Peyer's patch (tissue), 4 donors: ENCODE measurements at regions not wholly inside any gene's neighbourhood (a gene's known extent, or its start where the extent isn't known, plus 50 kb on each side); places are given as distances from the start of the nearest gene placed in this dataset.

Experiments
- DNase-seq, 3 donors: peaks; one replicate each; pipeline ENCODE4 v3.0.0-alpha.2; 2017 to 2019
- H3K27ac ChIP-seq, 4 donors: fragments of 200-600 bp; sonication (generic); one replicate each; pipeline ENCODE4 v1.5.1; 2016 to 2019
- H3K27me3 ChIP-seq, 2 donors: fragments of 200-600 bp; sonication (generic); one replicate each; pipeline ENCODE4 v1.5.1; 2019
- H3K36me3 ChIP-seq, 3 donors: fragments of 200-600 bp; sonication (generic); one replicate each; pipeline ENCODE4 v1.5.1; 2016 to 2019
- H3K4me1 ChIP-seq, 4 donors: fragments of 200-600 bp; sonication (generic); one replicate each; pipeline ENCODE4 v1.5.1; 2016 to 2019
- H3K4me3 ChIP-seq, 4 donors: fragments of 200-600 bp; sonication (generic); 1 replicate in 3 of 4; 2 replicates in 1 of 4; pipeline ENCODE4 v1.5.1; 2016 to 2019; ENCODE audit warnings: mild to moderate bottlenecking in 1 of 4
- H3K9me3 ChIP-seq, 4 donors: fragments of 200-600 bp; sonication (generic); one replicate each; pipeline ENCODE4 v1.5.1; 2016 to 2019; ENCODE audit warnings: mild to moderate bottlenecking in 1 of 4
- POLR2A ChIP-seq, 2 donors: fragments of 450-650 bp; IDR thresholded peaks; one replicate each; pipeline ENCODE4 v1.5.1; 2017; ENCODE audit warnings: antibody characterized with exemption in 2 of 2, mild to moderate bottlenecking in 2 of 2, moderate library complexity in 2 of 2
- TF ChIP-seq, protein P1 (sequence below), 6 experiments: fragments of 450-650 bp in 4 of 6; fragments of 200-600 bp in 2 of 6; sonication (generic) in 1 of 6; IDR thresholded peaks; one replicate each; pipeline ENCODE4 v1.5.1; 2017 to 2019; ENCODE audit warnings: antibody characterized with exemption in 6 of 6, mild to moderate bottlenecking in 3 of 6, moderate library complexity in 1 of 6

- no peak for TF ChIP-seq POLR2A (IDR thresholded peaks at IDR 0.05)
- TF ChIP-seq, protein P1, sequence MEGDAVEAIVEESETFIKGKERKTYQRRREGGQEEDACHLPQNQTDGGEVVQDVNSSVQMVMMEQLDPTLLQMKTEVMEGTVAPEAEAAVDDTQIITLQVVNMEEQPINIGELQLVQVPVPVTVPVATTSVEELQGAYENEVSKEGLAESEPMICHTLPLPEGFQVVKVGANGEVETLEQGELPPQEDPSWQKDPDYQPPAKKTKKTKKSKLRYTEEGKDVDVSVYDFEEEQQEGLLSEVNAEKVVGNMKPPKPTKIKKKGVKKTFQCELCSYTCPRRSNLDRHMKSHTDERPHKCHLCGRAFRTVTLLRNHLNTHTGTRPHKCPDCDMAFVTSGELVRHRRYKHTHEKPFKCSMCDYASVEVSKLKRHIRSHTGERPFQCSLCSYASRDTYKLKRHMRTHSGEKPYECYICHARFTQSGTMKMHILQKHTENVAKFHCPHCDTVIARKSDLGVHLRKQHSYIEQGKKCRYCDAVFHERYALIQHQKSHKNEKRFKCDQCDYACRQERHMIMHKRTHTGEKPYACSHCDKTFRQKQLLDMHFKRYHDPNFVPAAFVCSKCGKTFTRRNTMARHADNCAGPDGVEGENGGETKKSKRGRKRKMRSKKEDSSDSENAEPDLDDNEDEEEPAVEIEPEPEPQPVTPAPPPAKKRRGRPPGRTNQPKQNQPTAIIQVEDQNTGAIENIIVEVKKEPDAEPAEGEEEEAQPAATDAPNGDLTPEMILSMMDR (IDR thresholded peaks at IDR 0.05), result no peak
- no peaks in the 10 kb centered on the region for H3K36me3 ChIP-seq
- peak overlapping the region in 1 of 4 donors; percentile 6 for H3K27ac ChIP-seq
- H3K4me1 ChIP-seq, result peaks cover 0 to 14% (median 5%) of the 10 kb centered on the region in 4 donors
- no peaks in the 10 kb centered on the region for H3K9me3 ChIP-seq
- no peak overlapping the region for H3K4me3 ChIP-seq
- H3K27me3 ChIP-seq, result no peaks in the 10 kb centered on the region
- DNase-seq, result peak in 1 of 3 donors; percentile 8
Measured at GRCh38 chr1:24987875-24988557, 57.9 kb upstream of the RUNX3 start.

DNA sequence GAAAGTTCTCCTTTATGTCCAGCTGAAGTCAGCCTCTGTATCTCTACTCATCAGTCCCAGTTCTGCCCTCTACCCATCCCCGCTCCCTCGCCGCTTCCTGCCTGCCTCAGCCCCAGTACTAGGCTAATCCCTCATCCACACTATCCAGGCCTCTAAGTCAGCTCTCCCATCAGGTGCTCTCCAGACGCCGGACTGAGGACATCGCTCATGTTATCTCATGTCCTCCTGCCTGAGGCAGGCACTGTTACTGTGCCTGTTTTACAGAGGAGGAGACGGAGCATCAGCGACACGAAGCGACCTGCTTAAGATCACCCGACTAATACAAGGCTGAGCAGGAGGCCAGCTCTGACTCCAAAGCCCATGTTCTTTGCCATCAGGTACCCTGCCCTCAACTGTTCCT is 57.3 kb upstream of the RUNX3 start:
- no peaks in the 10 kb centered on the region for H3K9me3 ChIP-seq
- peaks cover 0 to 14% (median 5%) of the 10 kb centered on the region in 4 donors for H3K4me1 ChIP-seq
- no peaks in the 10 kb centered on the region for H3K27me3 ChIP-seq
- DNase-seq, result peak in 1 of 3 donors; percentile 19
- no peak overlapping the region for H3K4me3 ChIP-seq
- no peak overlapping the region for H3K27ac ChIP-seq
- no peaks in the 10 kb centered on the region for H3K36me3 ChIP-seq
- TF ChIP-seq, protein P1 (IDR thresholded peaks at IDR 0.05), result no peak
- TF ChIP-seq POLR2A (IDR thresholded peaks at IDR 0.05), result no peak

DNA sequence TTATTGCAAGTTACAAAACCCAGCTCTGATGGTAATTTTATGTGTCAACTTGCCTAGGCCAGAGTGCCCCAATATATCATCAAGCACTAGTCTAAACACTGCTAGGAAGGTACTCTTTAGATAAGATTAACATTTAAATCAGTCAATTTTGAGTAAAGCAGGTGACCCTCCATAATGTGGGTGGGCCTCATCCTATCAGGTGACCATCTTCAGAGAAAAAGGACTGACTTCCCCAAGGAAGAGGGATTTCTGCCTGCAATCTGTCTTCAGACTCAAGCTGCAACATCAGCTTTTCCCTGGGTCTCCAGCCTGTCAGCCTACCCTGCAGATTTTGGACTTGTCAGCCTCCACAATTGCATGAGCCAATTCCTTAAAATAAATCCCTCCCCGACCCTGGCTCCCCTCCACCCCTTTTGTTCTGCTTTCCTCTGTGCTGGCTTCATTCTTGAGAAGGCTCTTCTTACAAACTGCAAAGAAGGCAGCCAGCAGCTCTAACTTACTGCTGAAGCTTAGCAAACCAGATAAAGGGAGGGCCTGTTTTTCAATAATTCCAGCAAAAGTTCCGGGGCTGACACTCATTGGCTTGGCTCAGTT is 56.4 kb upstream of the RUNX3 start:
- Histone ChIP-seq H3K27ac (no peak overlapping the region), H3K27me3 (no peaks in the 10 kb centered on the region), H3K9me3 (no peaks in the 10 kb centered on the region), H3K36me3 (no peaks in the 10 kb centered on the region), H3K4me3 (no peak overlapping the region), H3K4me1 (peaks cover 0 to 10% (median 4%) of the 10 kb centered on the region in 4 donors)
- TF ChIP-seq, protein P1 (IDR thresholded peaks at IDR 0.05), result no peak
- TF ChIP-seq POLR2A (IDR thresholded peaks at IDR 0.05), result no peak
- peak in 1 of 3 donors; percentile 7 for DNase-seq

- Histone ChIP-seq H3K4me1 (peaks cover 0 to 10% (median under 1%) of the 10 kb centered on the region in 4 donors), H3K27ac (no peak overlapping the region), H3K9me3 (no peaks in the 10 kb centered on the region), H3K4me3 (no peak overlapping the region), H3K27me3 (no peaks in the 10 kb centered on the region), H3K36me3 (no peaks in the 10 kb centered on the region)
- DNase-seq, result no peak
- TF ChIP-seq, protein P1 (IDR thresholded peaks at IDR 0.05), result no peak
- TF ChIP-seq POLR2A (IDR thresholded peaks at IDR 0.05), result no peak
Measured at GRCh38 chr1:24985737-24986136, 55.7 kb upstream of the RUNX3 start.

DNA sequence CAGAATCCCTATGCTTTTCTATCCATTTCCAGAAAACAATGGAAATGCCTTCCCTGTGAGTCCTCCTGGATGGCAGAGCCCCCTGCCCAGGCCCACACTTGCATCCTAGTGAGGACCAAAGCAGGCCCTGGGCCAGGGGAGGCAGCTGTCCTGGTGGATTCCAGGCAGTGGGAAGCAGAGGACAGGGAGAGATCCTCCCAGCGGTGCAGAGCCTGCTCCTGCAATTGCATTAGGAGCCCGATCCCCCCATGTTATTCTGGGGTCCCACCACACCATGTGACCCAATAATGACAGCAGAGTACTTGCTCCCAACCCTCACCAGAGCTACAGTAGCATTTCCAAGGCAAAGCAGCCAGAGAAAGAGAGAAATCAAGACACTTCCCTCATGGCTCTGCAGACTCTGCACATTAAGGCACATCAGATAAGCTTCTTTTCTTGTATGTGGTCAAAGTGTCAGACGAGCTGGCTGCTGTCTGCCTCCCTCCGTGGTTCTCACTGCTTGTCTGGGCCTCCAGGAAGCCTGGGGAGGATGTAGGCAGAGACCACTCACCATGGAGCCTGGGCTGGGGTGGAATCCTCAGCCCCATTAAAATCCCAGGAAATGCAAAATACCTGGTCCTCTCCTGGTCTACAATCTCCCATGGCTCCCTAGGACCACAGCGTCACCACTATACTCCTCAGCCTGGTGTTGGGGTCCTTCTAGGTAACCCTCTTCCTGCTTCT is 54.9 kb upstream of the RUNX3 start:
- peak in 1 of 3 donors; percentile 65 for DNase-seq
- Histone ChIP-seq H3K4me1 (peaks cover 0 to 10% (median 0%) of the 10 kb centered on the region in 4 donors), H3K36me3 (no peaks in the 10 kb centered on the region), H3K9me3 (no peaks in the 10 kb centered on the region), H3K27me3 (no peaks in the 10 kb centered on the region), H3K27ac (no peak overlapping the region), H3K4me3 (no peak overlapping the region)
- TF ChIP-seq, protein P1 (IDR thresholded peaks at IDR 0.05), result no peak
- no peak for TF ChIP-seq POLR2A (IDR thresholded peaks at IDR 0.05)
